ENCODE measurements at regions not wholly inside any gene's neighbourhood (a gene's known extent, or its start where the extent isn't known, plus 50 kb on each side); places are given as distances from the start of the nearest gene placed in this dataset.

- DNase-seq (no peak), ATAC-seq (peak; percentile 17)
- intact Hi-C loops (cut with micrococcal nuclease) = no loop called here
Observed at GRCh38 chr12:93139028-93139665, 210.1 kb upstream of the EEA1 start.

DNA sequence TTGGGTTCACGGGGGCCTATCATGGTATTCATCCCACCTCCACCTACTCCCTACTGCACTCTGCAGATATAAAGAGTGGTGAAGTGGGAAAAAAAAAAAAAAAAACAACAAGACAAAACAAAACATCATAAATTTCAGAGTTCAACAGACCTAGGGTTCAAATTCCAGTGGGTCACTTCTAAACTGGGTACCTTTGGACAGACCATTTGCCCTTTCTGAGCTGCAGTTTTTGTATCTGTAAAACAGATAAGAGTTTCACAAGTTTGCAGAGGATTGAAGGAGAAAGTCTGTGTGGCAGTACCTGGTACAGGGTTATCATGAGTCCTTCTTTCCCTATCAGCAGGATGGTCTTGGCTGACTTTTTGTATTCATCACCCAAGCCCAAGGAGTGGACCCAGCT is 211.2 kb upstream of the EEA1 start:
- no peak for ATAC-seq
- DNase-seq = no peak
- intact Hi-C loops (cut with micrococcal nuclease) = no loop called here

DNA sequence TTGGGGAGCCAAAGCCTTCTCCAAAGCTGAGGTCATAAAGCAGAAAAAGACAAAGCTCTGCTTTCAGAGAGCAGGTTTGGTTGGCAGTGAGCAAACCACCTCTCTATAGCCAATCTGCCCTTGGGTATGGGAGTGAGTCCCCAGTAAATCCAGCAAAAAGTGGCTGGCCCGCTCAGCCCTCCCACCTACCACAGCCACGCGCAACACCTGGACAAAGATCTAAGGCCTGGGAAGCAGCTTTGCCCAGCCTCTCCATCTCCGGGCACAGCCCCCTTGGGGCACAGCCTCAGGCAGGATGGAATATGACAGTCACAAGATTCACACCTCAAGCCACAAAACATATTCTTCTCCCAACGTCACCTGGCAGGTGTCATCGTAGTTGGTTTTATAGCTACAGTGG is 211.7 kb upstream of the EEA1 start:
- DNase-seq (no peak), ATAC-seq (no peak)
- intact Hi-C loops (cut with micrococcal nuclease) = no loop called here

DNA sequence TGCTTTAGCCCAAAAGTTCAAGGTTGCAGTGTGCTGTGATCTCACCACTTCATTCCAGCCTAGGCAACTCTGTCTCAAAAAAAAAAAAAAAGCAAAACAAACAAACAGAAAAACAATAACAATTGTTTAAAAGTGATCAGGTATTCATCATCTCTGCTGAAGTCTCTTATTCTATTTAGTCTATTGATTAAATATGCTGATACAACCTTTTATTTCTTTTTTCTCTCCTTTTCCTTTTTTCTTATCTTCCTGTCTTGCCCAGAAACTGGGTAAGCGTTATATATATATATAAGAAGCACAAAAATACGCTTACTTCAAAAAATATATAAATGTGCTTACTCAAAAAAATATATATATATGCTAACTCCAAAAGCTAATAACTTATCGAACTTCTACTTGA is 213.8 kb upstream of the EEA1 start:
- DNase-seq (no peak), ATAC-seq (no peak)
- intact Hi-C loops (cut with micrococcal nuclease) = no loop called here

DNA sequence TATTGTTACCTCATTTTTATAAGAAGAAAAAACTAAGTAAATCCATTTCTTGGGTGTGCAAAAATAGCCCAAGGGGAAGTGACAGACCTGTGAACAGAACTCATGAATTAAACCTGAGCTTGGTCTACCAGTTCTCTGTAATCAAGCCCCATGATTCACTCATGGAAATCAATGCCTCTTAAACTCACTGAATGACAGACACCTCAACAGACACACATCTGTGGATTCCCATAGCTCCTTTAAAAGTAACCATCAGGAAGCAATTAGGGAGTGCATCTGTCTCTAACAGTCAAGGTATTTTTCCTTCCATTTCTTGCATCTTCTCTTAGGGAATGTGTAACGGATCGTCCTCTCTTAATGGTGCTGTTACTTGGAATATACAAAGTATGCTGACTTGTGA is 215.0 kb upstream of the EEA1 start:
- ATAC-seq = no peak
- no peak for DNase-seq
- intact Hi-C loops (cut with micrococcal nuclease) = no loop called here

GRCh38 chr12:93145086-93145485 is 216.0 kb upstream of the EEA1 start:
- no peak for ATAC-seq
- intact Hi-C loops (cut with micrococcal nuclease) = no loop called here
- no peak for DNase-seq

GRCh38 chr12:93146263-93146939 is 217.3 kb upstream of the EEA1 start:
- DNase-seq = no peak
- intact Hi-C loops (cut with micrococcal nuclease) = no loop called here
- no peak for ATAC-seq

DNA sequence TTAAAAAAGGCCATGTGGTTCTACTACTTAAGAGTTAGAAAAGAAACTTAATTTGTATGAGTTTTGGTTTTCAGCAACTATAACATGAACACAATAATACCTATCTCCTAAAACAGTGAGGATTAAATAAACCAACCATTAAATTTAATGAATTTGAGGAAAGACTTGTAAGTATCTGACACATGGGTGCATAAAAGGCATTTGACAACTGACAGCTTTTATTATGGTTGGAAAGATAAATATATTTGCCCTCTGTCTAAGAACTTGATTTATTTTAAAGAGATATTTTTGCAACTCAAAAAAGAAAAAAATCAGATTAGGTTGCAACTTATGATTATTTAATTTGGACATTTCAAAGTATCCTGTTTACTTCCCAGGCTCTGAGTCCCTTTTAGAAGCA is 217.9 kb upstream of the EEA1 start:
- DNase-seq = no peak
- intact Hi-C loops (cut with micrococcal nuclease) = no loop called here
- ATAC-seq = no peak

DNA sequence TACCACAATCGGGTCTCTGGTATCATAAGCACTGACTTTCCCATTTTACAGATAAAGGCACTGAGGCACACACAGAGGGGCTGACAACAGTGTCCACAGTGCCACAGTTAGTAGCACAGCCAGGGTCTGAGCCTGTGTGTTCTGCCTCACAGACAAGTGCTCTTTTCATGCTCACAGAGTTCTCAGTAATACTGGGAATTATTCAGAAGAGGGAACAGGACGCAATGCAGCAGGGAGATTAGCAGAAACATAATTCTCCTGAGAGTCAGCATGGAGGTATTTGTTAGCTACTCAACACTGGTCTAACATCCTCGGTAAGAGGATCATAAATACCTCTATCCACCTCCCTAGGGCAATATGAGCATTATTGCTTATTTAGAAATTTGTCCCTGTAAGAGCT is 219.3 kb upstream of the EEA1 start:
- no peak for ATAC-seq
- intact Hi-C loops (cut with micrococcal nuclease) = no loop called here

DNA sequence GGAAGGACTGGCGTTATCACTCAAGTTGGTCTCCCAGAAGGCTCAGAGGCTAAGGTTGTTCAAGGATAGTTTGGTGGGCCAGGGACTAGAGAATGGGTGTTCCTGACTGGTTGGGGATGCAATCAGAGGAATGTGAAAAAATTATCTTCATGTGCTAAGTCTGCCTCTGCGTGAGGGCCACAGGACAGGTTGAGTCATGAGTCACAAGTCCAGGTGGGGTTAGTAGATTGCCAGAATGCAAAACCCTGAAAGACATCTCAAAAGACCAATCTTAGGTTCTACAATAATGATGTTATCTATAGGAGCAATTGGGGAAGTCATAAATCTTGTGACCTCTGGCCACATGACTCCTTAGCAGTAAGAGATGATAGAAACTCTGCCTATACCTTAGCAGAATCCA is 220.1 kb upstream of the EEA1 start:
- no peak for ATAC-seq
- intact Hi-C loops (cut with micrococcal nuclease) = no loop called here

More for the DNA sequence above, 219.3 kb upstream of the EEA1 start:
- no peak for DNase-seq

DNA sequence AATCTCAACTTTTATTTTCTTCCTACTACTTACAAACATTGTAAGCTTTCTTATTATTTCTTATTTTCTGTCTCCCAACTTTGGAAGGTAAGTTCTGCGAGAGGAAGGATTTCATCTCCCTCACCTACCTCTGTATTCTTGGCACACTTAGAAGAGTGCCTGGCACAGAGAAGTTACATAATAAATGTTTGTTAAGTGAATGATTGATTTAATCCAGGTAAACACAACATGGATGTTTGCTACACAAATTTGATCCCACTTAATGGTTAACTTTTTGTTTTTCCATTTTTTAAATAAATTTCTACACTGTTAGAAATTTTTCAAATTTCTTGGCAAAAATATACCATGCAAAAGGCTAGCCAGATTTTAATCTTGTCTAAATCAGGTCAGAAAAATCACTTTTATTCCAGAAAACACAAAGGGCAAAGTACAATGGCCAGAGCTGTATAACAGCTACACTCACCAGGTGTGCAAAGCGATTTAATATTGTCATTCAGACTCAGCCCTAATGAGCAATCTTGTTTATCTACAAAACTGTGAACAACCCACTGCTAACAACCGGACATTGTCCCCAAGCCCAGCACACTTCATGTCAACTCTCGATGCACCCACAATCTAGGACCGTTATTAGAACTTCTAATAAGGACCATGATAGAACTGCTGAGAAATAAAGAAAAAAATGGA is 222.1 kb upstream of the EEA1 start:
- ATAC-seq (no peak), DNase-seq (no peak)
- intact Hi-C loops (cut with micrococcal nuclease) = no loop called here

More for the DNA sequence above, 220.1 kb upstream of the EEA1 start:
- DNase-seq = no peak

GRCh38 chr12:93152617-93153016 is 223.5 kb upstream of the EEA1 start:
- no peak for DNase-seq
- intact Hi-C loops (cut with micrococcal nuclease) = no loop called here
- ATAC-seq = no peak

GRCh38 chr12:93153321-93153720 is 224.2 kb upstream of the EEA1 start:
- intact Hi-C loops (cut with micrococcal nuclease) = no loop called here
- DNase-seq (no peak), ATAC-seq (no peak)

- DNase-seq = no peak
- intact Hi-C loops (cut with micrococcal nuclease) = no loop called here
- no peak for ATAC-seq
Observed at GRCh38 chr12:93154096-93154728, 223.5 kb upstream of the NUDT4 start.

GRCh38 chr12:93154753-93155480 is 222.8 kb upstream of the NUDT4 start:
- intact Hi-C loops (cut with micrococcal nuclease) = no loop called here
- ATAC-seq = no peak
- no peak for DNase-seq

GRCh38 chr12:93156086-93156716 is 221.5 kb upstream of the NUDT4 start:
- ATAC-seq (peak; percentile 25), DNase-seq (no peak)
- intact Hi-C loops (cut with micrococcal nuclease) = no loop called here

DNA sequence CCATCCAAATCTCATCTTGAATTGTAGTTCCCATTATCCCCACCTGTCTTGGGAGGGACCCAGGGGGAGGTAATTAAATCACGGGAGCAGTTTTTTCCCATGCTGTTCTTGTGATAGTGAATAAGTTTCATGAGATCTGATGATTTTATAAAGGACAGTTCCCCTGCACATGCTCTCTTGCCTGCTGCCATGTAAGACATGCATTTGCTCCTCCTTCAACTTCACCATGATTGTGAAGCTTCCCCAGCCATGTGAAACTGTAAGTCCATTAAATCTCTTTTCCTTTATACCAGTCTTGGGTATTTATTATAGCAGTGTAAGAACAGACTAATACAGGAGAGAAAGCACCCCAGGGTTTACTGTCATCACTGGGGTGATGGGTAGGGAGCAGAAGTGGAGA is 220.4 kb upstream of the NUDT4 start:
- DNase-seq (no peak), ATAC-seq (no peak)
- intact Hi-C loops (cut with micrococcal nuclease) = no loop called here

GRCh38 chr12:93158065-93158843 is 219.5 kb upstream of the NUDT4 start:
- no peak for ATAC-seq
- intact Hi-C loops (cut with micrococcal nuclease) = no loop called here
- DNase-seq = no peak
